ENCODE measurements at regions not wholly inside any gene's neighbourhood (a gene's known extent, or its start where the extent isn't known, plus 50 kb on each side); places are given as distances from the start of the nearest gene placed in this dataset.

DNA sequence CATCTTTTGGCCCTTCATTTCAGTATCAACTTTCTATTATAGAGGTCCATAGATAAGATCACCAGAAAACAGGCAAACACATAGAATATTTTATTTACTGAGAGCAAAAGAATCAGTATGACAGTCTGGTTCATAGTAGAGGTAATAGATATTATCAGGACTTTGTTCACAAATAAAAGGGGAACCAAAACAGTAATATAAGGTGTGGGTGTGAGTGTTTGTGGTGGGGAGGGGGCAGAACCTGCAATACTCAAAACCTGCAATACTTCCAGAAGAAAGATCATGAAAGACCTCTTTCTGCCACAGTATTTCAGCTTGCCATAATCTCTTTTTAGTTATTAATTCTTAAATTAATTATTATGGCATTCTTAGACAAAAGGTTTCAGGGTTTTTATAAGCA lies 578.7 kb upstream of the SLITRK1 start:
- TF ChIP-seq, protein P1, sequence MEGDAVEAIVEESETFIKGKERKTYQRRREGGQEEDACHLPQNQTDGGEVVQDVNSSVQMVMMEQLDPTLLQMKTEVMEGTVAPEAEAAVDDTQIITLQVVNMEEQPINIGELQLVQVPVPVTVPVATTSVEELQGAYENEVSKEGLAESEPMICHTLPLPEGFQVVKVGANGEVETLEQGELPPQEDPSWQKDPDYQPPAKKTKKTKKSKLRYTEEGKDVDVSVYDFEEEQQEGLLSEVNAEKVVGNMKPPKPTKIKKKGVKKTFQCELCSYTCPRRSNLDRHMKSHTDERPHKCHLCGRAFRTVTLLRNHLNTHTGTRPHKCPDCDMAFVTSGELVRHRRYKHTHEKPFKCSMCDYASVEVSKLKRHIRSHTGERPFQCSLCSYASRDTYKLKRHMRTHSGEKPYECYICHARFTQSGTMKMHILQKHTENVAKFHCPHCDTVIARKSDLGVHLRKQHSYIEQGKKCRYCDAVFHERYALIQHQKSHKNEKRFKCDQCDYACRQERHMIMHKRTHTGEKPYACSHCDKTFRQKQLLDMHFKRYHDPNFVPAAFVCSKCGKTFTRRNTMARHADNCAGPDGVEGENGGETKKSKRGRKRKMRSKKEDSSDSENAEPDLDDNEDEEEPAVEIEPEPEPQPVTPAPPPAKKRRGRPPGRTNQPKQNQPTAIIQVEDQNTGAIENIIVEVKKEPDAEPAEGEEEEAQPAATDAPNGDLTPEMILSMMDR (IDR thresholded peaks at IDR 0.05; ENCODE audit: low read depth, low read length, poor library complexity, severe bottlenecking): no peak
- no peak for TF ChIP-seq EZH2phosphoT487 (IDR thresholded peaks at IDR 0.05; ENCODE audit: borderline replicate concordance, low read length)
- H4K20me1 ChIP-seq (ENCODE audit: control insufficient read depth, insufficient read depth, low read depth, low read length): no peaks in the 10 kb centered on the region
- no peak overlapping the region for H3K27ac ChIP-seq (ENCODE audit: low read depth, low read length)
- H3K36me3 ChIP-seq (ENCODE audit: control insufficient read depth, low read length): no peaks in the 10 kb centered on the region
- H3K27me3 ChIP-seq (ENCODE audit: control insufficient read depth, low read length): no peaks in the 10 kb centered on the region
- H3K9me2 ChIP-seq (replicated peaks; ENCODE audit: control insufficient read depth, low read length): no peaks in the 10 kb centered on the region
- no peaks in the 10 kb centered on the region for H3F3A ChIP-seq (ENCODE audit: control insufficient read depth, insufficient read depth)
- H3K4me2 ChIP-seq (ENCODE audit: low read length): no peak overlapping the region
- H3K79me2 ChIP-seq (ENCODE audit: control insufficient read depth, low read length): no peaks in the 10 kb centered on the region
- H3K9me3 ChIP-seq (ENCODE audit: control insufficient read depth, insufficient read depth, low read length): no peaks in the 10 kb centered on the region
- H3K4me3 ChIP-seq (ENCODE audit: low read length): no peak overlapping the region
- H3K4me1 ChIP-seq (ENCODE audit: control insufficient read depth, low read length): no peaks in the 10 kb centered on the region

DNA sequence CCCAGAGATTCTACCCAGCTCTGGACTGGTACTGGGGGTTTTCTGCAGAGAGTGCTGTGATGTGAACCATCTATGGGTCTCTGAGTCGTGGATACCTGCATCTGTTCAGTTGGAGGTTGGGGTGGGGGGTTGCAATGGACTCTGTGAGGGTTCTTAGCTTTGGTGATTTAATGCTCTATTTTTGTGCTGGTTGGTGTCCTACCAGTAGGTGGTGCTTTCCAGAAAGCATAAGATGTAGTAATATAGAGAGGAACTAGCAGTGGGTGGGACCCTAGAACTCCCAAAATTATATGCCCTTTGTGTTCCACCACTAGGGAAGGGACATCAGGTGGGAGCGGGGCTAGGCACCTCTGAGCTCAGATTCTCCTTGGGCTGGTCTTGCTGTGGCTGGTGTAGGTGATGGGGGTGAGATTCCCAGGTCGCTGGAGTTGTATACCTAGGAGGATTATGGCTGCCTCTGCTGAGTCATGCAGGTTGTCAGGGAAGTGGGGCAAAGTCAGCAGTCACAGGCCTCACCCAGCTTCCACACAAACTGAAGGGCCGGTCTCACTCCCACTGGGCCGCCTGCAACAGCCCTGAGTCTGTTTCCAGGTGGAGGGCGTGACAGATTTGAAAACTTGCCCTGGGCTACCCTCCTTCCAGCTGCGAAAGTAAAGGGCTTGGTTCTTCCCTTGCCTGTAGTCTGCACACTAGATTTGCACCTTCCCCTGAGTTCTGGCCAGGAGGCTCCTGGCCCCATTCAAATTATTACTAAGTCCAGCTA lies 573.0 kb upstream of the SLITRK1 start:
- Histone ChIP-seq H3K4me1 (ENCODE audit: control insufficient read depth, low read length) (no peaks in the 10 kb centered on the region), H3K27ac (ENCODE audit: low read depth, low read length) (no peak overlapping the region), H3K79me2 (ENCODE audit: control insufficient read depth, low read length) (no peaks in the 10 kb centered on the region), H4K20me1 (ENCODE audit: control insufficient read depth, insufficient read depth, low read depth, low read length) (no peaks in the 10 kb centered on the region), H3K4me3 (ENCODE audit: low read length) (no peak overlapping the region), H3K36me3 (ENCODE audit: control insufficient read depth, low read length) (no peaks in the 10 kb centered on the region), H3F3A (ENCODE audit: control insufficient read depth, insufficient read depth) (no peaks in the 10 kb centered on the region), H3K27me3 (ENCODE audit: control insufficient read depth, low read length) (no peaks in the 10 kb centered on the region), H3K9me3 (ENCODE audit: control insufficient read depth, insufficient read depth, low read length) (no peaks in the 10 kb centered on the region), H3K4me2 (ENCODE audit: low read length) (no peak overlapping the region), H3K9me2 (replicated peaks; ENCODE audit: control insufficient read depth, low read length) (no peaks in the 10 kb centered on the region)
- TF ChIP-seq, protein P1 (IDR thresholded peaks at IDR 0.05; ENCODE audit: low read depth, low read length, poor library complexity, severe bottlenecking): no peak
- TF ChIP-seq EZH2phosphoT487 (IDR thresholded peaks at IDR 0.05; ENCODE audit: borderline replicate concordance, low read length): no peak

DNA sequence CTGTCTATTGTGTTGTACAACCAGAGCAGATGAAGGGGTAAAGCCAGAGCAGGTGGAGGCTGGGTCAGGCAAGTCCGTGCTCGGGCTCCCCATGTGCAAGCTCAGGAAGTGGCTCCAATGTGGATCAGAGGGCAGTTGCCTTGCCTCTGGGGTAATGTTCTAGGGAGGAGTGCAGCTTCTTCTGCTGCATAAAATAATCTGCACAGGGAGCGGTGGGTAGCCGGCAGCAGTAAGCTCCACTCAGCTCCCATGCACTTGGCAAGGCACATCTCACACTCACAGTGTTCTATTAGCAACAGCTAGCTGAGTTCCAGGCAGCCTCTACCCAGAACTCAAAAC lies 565.3 kb upstream of the SLITRK1 start:
- TF ChIP-seq EZH2phosphoT487 (IDR thresholded peaks at IDR 0.05; ENCODE audit: borderline replicate concordance, low read length): no peak
- TF ChIP-seq, protein P1 (IDR thresholded peaks at IDR 0.05; ENCODE audit: low read depth, low read length, poor library complexity, severe bottlenecking): no peak
- Histone ChIP-seq H3K79me2 (ENCODE audit: control insufficient read depth, low read length) (no peaks in the 10 kb centered on the region), H3K9me2 (replicated peaks; ENCODE audit: control insufficient read depth, low read length) (no peaks in the 10 kb centered on the region), H3K9me3 (ENCODE audit: control insufficient read depth, insufficient read depth, low read length) (no peaks in the 10 kb centered on the region), H3K27me3 (ENCODE audit: control insufficient read depth, low read length) (no peaks in the 10 kb centered on the region), H3K4me2 (ENCODE audit: low read length) (no peak overlapping the region), H3K4me3 (ENCODE audit: low read length) (no peak overlapping the region), H3K4me1 (ENCODE audit: control insufficient read depth, low read length) (no peaks in the 10 kb centered on the region), H3K36me3 (ENCODE audit: control insufficient read depth, low read length) (no peaks in the 10 kb centered on the region), H4K20me1 (ENCODE audit: control insufficient read depth, insufficient read depth, low read depth, low read length) (no peaks in the 10 kb centered on the region), H3F3A (ENCODE audit: control insufficient read depth, insufficient read depth) (no peaks in the 10 kb centered on the region), H3K27ac (ENCODE audit: low read depth, low read length) (no peak overlapping the region)

All from DOHH2 (cell line).